ENCODE measurements at regions not wholly inside any gene's neighbourhood (a gene's known extent, or its start where the extent isn't known, plus 50 kb on each side); places are given as distances from the start of the nearest gene placed in this dataset.

DNA sequence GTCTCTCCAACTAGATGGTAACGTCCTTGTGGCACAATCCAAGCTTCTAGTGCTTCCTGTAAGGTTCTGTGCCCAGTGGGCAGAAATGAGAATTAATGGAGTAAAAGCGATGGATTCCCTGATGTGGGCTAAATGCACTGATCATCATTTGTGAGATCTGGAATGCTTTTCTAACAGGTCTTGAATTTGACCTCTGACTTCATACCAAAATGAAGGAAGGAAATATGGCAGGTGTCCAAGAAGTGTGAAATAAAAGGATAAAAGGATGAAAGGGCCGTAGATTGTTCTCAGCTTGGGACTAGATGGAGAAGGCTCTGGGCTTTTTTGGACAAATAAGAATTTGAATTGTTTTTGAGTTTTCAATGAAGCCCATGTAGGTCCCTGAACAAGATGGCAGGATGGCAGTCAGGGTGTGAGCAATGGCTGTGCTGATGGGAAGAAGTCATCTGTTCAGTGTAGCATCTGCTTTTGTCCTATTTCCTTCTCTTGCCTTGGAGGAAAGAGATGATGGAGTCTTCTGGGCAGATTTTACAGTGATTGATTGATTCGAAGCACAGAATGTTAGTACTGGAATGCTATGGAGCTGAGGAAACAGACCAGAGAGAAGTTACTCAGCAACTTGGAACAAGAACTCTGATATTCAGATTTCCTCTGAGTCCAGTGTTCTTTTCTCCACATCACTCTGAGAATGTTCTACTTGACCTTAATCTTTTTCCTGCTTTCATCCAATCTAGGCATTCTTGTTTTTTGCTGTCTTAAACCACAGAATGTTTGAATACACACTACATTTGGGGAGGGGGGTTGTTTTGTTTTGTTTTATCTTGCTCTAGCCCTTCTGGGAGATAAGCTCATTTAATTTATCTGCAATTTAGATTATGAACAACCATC is 286.0 kb downstream of the HLX start:
- no peak for DNase-seq

DNA sequence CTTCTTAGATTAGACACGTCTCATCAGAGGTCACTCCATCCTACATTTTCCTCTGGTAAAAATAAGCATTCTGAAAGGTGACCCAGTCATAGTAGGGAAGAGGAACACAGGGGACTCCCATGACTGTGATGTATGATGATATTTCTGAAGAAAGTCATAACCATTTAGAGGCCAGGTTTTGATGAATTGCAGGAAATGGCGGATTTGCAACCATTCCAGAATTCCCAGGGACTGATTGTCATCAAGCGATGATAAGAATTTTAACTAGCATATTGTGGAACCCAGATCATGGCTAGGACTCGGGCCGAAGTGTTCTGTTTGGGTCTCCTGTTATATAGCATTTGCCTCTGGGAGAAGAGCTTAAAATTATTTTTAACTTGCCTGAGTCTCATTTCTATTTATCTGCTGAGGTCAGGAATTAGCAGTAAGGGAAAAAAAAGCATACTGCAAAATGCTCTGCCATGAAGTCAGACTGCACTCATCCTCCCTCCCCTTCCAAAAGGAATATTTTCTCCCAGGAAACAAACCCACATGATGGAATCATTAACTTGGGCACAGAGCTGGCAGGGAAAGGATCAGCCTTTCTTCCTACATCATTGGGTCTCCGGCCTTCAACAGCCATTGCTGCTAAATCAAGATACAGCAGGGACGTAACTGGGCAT is 286.7 kb downstream of the HLX start:
- no peak for DNase-seq

DNA sequence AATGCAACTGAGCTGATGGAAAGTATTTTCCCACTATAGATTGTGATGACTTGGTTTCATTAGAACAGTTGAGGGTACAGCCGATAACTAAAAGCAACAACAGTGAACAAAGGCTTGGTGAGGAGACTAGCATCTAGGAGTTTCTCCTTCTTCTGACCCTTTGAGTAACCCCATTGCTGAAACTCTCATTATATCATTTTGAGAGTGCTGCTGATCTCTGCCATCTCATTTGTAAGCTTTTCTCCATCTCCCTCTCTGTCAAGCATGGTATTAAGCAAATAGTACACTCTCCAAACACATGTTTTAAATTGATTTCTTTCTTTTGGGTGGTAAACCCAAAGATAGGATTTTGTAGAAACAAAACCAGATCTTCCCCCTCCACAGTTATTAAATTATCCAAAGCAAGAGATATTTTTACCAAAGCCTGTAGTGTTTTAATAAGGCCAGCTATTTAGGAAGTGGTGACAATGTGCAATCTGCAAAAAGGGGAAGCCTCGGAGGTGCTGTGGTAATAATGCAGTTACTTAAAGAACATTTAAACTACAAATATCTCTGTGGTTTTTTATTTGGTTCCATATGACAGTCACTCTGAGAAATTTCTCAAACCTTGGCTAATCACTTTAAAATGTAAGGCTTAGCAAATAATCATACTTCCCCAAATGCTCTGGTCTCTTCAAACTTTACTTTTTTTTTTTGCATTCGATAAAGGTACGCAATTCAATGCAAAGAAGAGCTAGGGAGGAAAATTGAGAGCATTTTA is 287.5 kb downstream of the HLX start:
- DNase-seq: no peak

DNA sequence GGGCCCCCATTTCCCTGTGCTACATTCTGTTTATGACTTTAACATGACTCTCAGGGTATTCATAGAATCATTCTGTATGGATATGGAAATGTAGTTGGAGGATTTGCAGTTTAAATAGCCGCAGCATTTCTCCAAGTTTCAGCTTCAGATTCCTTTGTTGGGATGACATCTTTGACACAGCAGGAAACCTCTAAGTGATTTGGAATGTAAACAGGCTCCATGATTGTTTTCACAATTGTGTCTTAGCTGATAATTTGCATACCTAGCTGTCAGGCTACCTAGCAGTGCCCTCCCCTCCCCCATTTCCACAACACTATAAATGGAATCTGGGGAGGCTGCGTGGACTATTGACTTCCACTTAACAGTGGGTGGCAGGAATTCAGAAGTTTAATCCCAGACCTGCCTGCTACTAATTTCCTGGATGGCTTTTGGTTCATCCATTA is 290.2 kb downstream of the HLX start:
- no peak for DNase-seq

DNA sequence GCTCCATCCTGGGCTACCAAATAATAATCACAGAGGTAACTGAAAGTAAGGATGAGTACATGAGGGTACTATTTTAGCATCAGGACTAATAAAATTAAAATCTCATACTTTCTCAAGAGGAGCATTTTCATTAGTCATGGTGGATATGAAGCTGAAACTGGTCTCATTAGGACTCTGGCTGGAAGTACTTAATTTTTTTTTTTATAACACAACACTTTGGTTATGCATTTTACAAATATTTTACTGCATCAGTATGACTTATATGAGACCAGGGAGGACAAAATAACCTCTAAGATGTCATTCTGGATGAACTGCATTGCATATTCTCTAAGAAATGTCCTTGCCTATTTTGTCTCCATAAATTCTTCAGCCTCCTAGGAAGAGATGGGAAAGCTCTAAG is 290.9 kb downstream of the HLX start:
- no peak for DNase-seq

DNA sequence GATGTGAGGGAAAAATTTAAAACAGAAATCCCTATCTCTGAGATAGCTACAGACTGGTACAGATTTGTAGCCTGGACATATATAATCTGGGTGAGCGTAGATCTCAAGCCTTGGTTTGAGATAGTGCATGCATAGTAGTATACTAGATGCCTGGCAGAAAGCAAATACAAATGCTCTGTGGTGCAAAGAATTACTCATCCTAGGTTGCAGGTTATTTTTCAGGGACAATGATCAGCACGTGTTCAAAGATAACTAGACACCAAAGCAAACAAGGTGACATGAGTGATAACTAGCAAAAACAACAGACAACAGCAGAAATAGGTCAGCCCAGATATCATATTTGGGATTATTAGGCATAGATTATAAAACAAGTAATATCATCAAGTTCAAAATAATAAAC is 292.5 kb downstream of the HLX start:
- DNase-seq: no peak

DNA sequence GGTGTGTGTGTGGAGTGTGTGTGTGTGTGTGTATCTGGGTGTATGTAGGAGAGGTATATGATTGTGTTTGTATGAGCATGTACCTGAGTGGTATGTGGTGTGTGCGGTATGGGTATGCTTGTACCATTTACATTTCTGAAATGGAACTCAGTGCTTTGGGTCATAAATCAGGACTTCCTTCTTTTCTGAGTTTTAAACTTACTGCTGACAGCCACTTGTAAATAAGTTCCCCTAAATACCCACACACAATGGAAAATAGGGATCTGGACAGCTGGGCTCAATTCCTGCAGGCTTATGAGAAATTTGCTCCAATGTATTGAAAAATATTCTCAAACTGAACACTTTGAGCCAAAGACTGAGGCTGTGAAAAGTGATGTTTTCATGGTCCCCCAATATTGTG is 293.6 kb downstream of the HLX start:
- no peak for DNase-seq

DNA sequence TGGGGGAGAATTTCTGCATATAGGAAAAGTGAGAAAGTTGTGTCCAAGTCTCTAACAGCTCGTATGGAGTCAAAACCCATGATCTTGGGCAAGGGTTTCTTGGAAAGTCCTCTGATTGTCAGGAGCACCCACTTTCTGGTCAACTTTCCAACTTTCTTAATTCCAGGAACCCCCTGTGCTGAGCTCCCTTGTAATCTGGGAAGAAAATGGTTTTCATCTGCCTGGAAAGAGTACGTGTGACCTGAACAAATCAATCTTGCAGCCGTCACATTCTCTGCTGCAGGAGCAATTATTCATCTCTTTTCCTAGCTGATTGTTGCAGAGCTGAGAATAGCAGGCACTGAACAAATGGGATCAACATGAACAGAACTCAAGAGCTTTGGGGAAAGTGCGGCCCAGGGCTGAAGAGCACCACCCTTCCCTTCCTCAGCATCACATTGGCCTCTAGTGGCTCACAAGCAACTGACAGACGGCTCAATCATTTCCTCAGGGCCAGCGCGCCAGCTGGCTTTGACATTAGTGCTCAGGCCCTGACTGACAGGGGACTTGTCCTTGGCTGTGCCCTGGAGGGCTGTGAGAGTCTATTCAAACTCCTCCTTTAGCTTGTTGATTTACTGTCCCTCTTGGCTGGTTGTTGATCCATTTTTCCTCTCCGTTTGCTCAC is 295.2 kb downstream of the HLX start:
- peak; percentile 34 for DNase-seq

DNA sequence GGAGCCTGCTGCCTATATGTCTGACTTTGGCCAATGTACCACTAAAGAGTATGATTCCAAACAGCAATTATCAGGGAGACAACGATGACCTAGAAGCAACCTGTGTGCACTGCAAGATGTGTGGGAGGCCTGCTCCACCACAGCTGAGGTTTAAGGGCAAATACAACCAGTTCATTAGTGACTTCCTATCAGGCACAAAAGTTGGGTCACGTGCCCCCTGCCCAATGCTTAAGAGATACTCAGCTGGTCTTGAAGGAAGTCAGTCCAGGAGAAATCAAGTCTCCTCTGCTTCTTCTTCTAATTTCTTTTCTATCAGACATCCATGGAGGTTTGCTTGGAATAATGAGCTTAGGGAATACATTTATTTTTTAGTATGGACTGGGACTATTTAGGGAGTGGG is 296.0 kb downstream of the HLX start:
- DNase-seq: no peak

DNA sequence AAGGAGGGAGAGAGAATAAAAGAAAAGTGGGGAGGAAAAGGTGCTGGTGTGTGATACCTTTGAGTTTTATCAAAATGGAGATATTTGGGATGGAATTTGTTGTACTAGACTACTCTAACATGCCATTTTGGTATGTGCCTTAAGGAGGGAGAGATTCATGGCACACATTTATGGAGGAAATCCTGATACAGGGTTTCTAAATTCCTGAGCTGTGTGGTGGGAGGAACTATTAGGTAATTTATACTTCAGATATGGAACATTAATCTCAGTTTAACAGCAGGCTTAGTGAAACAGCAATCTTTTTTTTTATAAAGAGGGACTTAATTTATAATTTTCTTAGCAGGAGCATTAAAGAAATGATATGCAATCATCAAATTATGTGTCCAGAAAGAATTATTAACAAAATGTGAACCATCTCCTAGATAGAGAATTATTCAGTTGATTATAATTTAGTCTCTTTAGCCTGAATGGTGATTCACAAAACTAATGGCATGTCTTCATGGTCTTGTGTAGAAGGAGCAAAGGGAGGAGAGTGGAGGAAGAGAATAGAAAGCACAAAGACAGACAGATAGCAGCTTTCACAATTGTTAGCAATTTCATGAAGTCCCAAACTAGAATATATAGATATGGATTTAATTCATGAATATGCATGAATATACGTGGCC is 301.6 kb downstream of the HLX start:
- DNase-seq: no peak

DNA sequence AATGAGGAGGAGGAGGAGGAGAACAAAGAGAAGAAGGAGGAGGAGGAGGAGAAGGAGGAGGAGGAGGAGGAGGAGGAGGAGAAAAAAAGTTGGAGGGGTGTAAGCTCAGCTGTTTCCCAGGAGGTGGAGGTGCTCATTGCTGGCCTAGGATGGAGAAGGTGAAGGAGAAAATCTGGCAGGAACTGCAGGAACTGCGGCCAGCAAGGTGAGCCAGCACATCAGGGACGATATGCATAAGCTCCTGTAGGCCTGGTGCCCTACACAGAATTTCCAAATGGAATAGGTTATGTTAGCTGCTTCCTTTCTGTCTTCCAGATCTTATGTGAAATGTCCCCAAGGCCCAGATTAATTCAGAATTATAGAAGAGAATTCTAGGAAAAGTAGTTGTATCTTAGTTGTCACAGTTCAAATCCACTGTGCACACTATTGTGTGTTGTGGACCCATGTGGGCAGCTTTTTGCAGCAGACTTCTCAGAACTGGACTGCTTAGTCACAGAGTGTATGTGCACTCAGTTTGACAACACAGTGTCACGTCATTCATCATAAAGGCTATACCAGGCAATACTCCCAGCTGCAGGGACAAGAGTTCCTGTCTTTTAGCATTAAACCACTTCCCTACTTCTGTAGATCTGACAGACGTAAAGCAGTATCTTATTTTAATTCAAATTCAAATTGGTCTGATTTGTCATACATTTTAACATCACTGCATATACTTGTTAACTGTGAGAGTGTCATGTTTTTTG is 303.7 kb downstream of the HLX start:
- no peak for DNase-seq

DNA sequence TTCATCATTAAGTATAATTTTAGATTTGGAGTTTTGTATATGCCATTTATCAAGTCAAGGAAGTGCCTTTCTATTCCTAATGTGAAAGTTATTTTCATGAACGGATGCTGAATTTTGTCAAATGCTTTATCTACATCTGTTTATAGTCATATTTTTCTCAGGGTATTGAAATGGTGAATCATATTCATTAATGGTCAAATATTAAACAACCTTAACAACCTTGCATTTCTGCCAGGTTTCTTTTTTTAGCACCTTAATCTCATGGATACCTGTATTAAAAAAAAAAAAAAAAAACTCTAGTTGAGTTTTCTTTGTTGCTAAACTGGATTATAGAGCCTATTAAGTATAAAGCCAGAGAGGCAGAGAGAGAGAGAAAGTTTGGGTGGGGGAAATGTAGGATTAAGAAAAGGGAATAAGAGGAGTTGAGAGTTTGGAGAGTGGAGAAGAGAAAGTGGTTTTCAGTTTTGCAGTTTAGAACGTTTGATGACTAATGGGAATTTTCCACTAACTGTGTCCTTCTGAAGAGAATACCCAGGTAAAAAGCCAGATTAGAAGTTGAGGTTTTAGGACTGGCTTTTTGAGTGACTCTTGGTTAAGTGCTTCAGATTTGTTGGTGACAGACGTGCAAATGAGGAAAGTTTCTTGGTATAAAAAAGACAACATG is 305.0 kb downstream of the HLX start:
- no peak for DNase-seq

DNA sequence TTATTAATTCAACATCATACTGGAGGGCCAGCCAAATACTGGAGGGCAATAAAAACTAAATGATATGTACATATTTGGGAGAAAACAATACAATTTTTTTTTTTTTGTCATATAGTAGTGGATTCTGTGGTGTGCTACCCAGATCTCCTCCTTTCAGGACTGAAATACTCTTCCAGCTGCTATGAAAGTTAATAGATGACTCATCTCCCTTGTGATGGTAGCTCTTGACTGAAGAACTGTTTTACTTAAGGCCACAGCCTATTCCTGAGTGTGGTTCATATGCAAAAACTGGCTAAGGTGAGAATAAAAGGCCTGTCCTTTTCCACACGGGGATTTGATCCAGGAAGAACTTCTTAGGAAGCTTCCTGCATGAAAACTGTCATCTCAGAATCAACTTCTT is 307.9 kb downstream of the HLX start:
- DNase-seq: no peak

DNA sequence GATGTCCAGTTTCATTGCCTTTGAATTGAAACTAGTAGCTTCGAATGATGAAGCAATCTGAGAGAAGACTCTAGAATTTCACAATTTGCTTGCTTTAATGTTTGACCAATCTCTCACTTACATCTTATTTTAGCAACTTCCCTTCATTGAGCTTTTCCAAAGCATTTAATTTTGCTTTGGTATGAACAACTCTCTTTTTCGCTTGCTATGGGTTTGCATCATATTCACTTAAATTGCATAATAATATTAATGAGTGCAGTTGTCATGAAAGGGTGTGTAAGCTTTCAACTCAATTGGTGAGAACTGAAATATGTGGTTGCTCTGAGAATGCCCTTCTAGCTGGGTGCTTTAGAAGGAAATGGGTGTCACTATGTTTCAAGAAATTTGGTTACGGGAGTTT is 309.2 kb downstream of the HLX start:
- DNase-seq: no peak

DNA sequence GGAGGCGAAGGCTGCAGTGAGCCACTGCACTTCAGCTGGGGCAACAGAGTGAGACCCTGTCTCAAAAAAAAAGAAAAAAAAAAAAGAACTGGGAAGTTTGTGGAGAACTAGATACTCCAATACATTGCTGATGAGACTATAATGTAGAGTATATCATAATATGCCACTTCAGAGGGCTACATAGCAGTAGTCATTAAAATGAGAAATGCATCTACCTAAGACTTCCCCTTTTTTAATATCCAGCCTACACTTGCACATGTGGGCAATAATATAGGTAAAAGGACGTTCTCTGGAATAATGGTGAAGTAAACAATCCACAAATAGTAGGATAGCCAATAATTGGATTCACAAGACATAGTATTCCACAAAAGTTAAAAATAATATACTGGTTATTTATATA is 311.0 kb downstream of the HLX start:
- DNase-seq: no peak

DNA sequence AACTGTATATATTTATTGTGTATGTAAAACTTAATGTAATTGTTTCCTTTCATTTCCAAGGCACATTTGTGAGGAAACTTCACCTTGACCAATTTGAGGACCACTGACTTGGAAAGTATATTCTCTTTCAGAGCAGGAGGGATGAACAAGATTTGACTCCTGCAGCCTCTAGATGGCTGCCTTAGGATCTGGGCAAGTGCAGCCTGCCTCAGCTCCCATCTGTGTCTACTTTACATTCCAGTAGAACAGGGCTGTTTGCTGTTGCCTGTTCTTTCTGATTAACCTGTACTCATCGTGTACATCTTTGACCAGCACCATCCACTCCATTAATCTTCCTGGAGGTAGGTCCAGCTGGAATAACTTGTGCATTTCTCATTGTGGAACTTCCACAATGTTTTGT is 312.8 kb downstream of the HLX start:
- no peak for DNase-seq

DNA sequence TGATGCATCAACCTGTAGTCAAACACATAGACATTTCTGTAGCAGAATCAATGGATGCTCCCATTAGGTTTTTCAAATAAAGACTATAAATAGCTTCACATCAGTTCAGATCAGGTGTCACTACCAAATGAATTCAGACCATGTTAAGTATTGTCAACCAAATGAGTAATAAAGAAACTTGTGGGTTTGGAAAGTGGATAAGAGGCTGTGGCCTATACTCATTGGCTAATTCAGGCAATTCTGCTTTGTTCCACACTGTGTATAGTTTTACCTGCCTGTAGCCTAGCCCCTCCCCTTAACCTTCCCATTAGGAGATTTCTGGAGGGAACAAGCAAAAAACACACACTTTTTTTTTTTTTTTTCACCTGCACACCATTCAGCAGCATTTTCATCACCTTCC is 321.2 kb downstream of the HLX start:
- no peak for DNase-seq

DNA sequence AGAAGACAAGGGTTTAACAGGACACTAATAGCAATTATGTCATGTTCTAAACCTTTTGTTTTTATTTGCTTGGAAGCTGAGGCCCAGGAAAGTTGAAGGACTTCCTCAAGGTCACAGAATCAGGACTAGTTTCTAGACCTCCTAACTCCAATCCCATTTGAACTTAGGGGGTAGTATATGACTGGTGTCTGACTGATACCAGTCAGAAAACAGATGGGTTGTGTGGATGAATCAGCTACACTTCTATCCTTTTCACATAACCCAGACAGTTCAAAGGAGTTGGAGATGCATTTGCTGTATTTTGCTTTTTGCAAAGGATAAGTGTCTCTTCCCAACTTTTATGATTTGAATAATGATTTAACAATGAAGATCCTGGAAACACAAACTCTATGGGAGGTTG is 322.5 kb downstream of the HLX start:
- no peak for DNase-seq

DNA sequence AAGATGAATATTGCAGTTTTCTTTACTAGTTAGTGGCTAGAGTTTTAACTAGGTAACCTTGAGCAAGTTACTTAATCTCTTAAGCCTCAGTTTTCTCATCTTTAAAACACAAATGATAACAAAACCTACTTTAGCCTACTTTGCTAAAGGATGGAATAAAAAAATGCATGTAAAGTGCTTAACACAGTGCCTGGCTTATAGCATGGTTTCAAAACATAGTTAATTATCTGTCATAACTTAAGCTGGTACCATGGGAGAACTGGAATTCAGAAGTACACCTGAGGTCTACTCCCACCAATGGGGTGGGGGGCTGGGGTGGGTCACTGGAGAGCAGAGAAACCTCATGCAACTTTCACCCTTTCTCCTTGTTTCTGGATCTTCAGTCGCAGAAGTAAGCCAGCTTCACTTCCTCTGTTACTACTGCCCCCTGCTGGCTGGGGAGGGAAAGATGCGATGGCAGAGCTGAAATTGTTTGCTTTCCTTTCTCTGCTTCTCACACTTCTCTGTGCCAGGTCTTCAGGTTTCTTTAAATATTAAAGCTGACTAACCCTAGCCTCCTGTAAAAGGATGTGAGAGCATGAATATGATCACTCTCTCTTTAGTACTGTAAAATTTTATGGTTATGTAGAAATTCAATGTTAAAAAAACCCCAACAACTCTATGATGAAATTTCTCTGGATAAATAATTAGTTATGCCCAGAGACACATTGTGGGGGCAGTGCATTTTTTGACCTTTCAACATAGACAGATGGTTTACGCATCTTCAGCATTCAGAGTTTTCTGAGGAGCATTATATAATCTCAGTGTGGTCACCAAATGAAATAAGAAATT is 324.2 kb downstream of the HLX start:
- peak; percentile 84 for DNase-seq

Data from left hindlimb (tissue), 1 donor.